Dedifferentiated amniotic fluid mesenchymal stem cell (primary cell): ENCODE measurements at regions not wholly inside any gene's neighbourhood (a gene's known extent, or its start where the extent isn't known, plus 50 kb on each side); places are given as distances from the start of the nearest gene placed in this dataset.

ENCODE experiments used
- DNase-seq: peaks from one replicate; pipeline ENCODE4 v3.0.0-alpha.2; 2016; ENCODE audit errors: extremely low spot score

- no peak for DNase-seq
Measured at GRCh38 chr1:231108516-231109302, 53.1 kb upstream of the TRIM67 start.

- no peak for DNase-seq
Measured at GRCh38 chr1:231107600-231108326, 54.1 kb upstream of the TRIM67 start.

DNA sequence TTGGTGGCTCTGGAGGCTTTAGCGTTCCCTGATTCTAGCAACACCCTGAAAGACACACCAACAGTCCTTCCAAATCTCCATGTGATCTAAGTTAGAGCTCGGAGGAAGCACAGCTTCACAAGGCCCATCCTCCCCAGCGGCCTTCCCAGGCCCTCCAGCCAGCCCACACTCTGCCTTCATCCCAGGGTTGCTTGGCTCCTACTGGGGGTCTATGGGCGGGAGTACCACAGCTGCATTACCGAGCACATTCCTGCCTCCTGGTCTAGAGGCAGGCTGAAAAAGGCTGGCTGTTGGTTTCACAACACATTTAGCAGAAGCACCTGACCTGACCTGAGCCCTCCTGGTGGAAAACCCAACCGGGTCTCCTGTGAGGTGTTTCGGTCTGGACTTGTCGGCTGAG, 54.7 kb upstream of the TRIM67 start:
- DNase-seq: no peak

DNA sequence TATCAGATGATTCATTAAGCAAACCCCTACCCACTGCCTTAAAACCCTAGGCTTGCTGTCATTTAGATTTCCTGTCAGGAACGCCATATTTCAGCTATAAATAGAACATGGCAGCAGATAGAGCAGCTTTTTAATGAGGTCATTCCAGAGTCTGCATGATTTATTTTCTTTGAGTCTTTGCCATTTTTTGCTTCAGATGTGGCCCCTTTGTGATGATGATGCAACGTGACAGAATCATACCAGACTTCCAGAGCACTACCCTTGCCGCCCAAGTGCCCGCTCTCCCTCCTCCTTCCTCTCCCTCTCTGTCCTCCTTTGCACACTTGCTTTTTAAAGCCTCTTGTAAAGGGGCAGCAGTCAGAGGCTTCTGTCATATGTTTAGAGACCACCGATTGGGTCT, 55.5 kb upstream of the TRIM67 start:
- peak; percentile 86 for DNase-seq

DNA sequence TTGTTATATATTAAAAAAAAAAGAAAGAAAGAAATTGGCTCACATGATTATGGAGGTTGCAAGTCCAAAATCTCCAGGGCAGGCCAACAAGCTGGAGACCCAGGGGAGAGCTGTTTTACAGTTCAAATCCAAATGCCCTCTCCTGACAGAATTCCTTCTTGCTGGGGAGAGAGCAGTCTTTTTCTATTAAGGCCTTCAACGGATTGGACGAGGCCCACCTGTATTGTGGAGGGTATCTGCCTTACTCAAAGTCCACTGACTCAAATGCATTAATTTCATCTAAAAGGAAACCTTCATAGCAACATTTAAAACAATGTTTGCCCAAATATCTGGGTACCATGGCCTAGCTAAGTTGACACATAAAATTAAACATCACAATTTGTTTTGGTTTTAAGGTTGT, 56.9 kb upstream of the TRIM67 start:
- DNase-seq: no peak

DNA sequence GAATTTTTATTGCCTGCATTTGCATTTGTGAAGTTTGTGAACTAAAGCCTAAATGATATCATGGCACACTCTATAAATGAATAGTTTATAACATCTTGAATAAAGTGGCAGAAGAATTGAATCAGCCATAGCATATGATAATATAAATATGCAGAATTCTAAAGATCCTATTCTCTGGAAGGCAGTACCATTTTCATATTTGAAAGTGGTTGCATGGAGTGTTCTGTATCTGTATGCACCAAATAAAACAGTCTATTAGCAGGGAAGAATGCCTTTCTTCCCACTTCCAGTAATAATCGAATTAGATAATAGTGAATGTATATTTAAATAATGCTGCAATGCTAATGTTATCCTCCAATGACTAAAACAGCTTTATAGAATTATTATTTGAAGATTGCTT, 57.9 kb upstream of the TRIM67 start:
- no peak for DNase-seq

DNA sequence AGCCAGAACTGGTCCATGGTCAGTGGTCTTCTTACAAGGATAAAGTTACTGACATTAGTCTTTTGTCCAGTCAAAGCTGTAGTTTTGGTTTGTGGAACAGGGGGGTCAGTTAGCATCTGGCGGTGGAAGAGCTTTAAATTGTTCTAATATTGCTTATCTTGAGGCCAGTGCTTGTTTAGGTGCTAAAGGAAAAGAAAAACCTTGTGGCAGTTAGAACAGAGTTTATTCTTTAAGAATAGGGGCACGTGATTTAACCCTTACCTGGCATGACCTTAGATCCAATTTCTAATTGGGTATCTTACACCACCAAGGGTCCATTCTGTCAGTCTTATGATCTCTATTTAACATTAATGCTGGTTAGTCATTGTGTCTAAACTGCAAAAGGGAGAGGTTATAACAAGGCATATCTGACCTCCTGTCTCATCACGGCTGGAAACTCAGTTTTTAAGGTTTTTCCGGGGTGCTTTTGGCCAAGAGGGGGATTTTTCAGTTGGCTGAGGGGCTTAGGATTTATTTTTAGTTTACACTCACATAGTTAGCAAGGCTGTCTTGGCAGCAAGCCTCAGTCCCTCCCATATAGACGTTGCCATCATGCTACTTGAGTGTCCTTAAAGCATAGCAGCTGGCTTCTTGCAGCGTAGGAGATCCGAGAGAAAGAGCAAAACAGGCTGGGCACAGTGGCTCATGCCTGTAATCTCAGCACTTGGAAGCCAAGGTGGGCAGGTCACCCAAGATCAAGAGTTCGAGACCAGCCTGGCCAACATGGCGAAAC, 60.1 kb upstream of the FAM89A start:
- DNase-seq: no peak

DNA sequence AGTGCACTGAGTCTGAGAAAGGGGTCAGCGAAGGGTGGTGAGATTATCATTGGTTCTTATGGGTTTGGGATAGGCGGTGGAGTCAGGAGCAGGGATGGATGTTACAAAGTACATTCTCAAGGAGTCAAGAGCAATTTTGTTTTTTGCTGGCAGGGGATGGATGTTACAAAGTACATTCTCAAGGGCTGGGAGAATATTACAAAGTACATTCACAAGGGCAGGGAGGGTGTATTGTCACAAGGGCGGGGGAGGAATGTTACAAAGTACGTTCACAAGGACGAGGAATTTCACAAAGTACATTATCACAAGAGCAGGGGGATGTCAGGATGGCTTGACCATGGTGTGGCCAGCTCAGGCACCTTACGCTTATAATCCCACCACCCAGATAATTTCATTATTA, 59.3 kb upstream of the FAM89A start:
- DNase-seq: no peak

GRCh38 chr1:231095595-231095994, 55.5 kb upstream of the FAM89A start:
- no peak for DNase-seq

DNA sequence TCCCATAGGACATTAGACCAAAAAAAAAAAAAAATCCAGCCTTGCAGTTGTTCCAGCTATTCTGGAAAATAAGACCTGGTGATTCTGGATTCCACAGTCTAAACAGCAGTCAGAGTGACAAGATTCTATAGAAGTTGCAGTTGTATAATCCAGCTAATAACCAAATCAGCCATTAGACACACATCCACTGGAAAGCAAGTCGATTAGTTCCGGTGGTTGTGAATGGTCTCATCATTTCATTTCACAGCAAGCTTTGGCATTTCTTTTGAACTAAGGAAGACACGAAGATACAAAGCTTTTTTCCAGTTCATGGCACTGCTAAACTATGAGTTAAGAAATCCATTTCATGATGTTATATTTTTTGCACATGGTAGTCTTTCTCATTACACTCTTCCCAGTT, 54.4 kb upstream of the FAM89A start:
- no peak for DNase-seq

GRCh38 chr1:231093156-231093922, 53.3 kb upstream of the FAM89A start:
- DNase-seq: no peak

DNA sequence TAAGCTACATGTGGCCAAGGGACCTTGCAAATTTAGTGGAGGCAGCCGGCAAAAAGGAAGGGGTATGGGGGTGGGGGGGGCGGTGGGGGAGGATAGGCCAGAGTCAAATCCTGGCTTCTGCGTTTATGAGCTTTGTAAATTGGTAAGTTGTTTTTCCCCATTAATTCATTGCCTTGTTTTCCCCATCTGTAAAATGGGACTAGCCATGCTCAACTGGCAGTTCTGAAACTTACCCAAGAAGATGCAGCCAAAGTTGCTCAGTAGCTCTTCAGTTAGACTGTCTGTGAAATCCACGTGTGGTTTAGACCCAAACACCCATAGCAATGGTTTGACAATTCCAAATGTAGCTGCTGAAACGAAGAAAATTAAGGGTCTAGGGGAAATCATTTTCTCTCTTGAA, 52.3 kb upstream of the FAM89A start:
- no peak for DNase-seq

DNA sequence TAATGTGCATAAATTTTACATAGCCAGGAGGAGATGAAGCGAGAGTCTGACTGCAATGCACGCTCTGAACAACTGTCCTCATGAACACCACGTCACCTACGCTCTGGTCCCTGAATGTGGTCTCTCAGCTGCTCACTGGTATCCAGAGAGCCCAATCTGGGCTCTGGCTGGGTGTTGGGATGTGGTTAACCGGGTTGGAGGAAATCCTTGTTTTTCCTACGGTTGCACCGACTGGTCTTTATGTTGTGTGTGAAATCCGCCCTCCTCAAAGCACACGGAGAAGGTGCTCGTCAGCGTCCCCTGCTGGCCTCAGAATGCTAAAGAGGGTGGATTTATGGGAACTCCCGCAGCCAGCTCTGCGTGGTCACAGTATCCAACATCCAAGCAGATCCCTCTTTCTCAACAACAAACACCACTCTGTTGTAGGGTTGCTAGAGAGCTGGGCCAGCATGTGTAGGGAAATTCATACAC, 51.8 kb upstream of the FAM89A start:
- DNase-seq: no peak

GRCh38 chr1:231091415-231091814, 51.4 kb upstream of the FAM89A start:
- no peak for DNase-seq
